DND-41 (cell line): ENCODE measurements at regions not wholly inside any gene's neighbourhood (a gene's known extent, or its start where the extent isn't known, plus 50 kb on each side); places are given as distances from the start of the nearest gene placed in this dataset.

Source experiments
- ATAC-seq: fragments of 200-7000 bp; cut with Tn5 transposase; 3 replicates; pipeline ENCODE4 v1.9.1; 2021; ENCODE audit warnings: low read depth; ENCODE audit not compliant: insufficient read depth
- DNase-seq: peaks from one replicate; pipeline ENCODE4 v3.0.0-alpha.2; 2020
- H2AFZ ChIP-seq: 2 replicates; pipeline ENCODE4 v1.6.0; 2012; ENCODE audit warnings: low read depth, low read length
- H3K27ac ChIP-seq: 2 replicates; pipeline ENCODE4 v1.5.1; 2012; ENCODE audit warnings: low read length, inconsistent platforms
- H3K27me3 ChIP-seq: fragments of 200-600 bp; sonication (generic); 2 replicates; pipeline ENCODE4 v1.6.0; 2012; ENCODE audit warnings: low read length, mild to moderate bottlenecking, inconsistent platforms; ENCODE audit not compliant: insufficient read depth, poor library complexity
- H3K36me3 ChIP-seq: 2 replicates; pipeline ENCODE4 v1.5.1; 2012; ENCODE audit warnings: low read length, inconsistent platforms; ENCODE audit not compliant: insufficient read depth
- H3K4me1 ChIP-seq: 2 replicates; pipeline ENCODE4 v1.5.1; 2012; ENCODE audit warnings: mild to moderate bottlenecking, low read length; ENCODE audit not compliant: insufficient read depth
- H3K4me2 ChIP-seq: 2 replicates; pipeline ENCODE4 v1.6.0; 2012; ENCODE audit warnings: mild to moderate bottlenecking, moderate library complexity, low read length, inconsistent platforms; ENCODE audit not compliant: insufficient read depth
- H3K4me3 ChIP-seq, 2 experiments: fragments of 200-600 bp in 1 of 2; shearing (Covaris generic) in 1 of 2; 2 replicates each; pipeline ENCODE4 v1.5.1; 2012 to 2016; ENCODE audit warnings: inconsistent platforms in 2 of 2, low read length in 2 of 2, mild to moderate bottlenecking in 2 of 2, low read depth in 1 of 2, moderate library complexity in 1 of 2
- H3K79me2 ChIP-seq: 2 replicates; pipeline ENCODE4 v1.6.0; 2012; ENCODE audit warnings: low read length, inconsistent platforms; ENCODE audit not compliant: insufficient read depth
- H3K9ac ChIP-seq: 2 replicates; pipeline ENCODE4 v1.6.0; 2012; ENCODE audit warnings: low read depth, mild to moderate bottlenecking, inconsistent platforms, low read length, moderate library complexity
- H3K9me3 ChIP-seq: 2 replicates; pipeline ENCODE4 v1.5.1; 2012; ENCODE audit warnings: low read length, moderate library complexity, mild to moderate bottlenecking, inconsistent platforms; ENCODE audit not compliant: insufficient read depth, severe bottlenecking
- H4K20me1 ChIP-seq: 2 replicates; pipeline ENCODE4 v1.6.0; 2012; ENCODE audit warnings: low read length; ENCODE audit not compliant: insufficient read depth
- EZH2 ChIP-seq: IDR thresholded peaks from 3 replicates; pipeline ENCODE4 v1.6.1; 2012; ENCODE audit warnings: borderline replicate concordance, low read depth, mild to moderate bottlenecking, moderate library complexity, low read length, inconsistent platforms; ENCODE audit not compliant: severe bottlenecking
- TF ChIP-seq, protein P1 (sequence below): IDR thresholded peaks from 2 replicates; pipeline ENCODE4 v1.5.1; 2012; ENCODE audit warnings: borderline replicate concordance, low read length, moderate library complexity, mild to moderate bottlenecking; ENCODE audit not compliant: poor library complexity, severe bottlenecking; ENCODE audit errors: extremely low read depth

DNA sequence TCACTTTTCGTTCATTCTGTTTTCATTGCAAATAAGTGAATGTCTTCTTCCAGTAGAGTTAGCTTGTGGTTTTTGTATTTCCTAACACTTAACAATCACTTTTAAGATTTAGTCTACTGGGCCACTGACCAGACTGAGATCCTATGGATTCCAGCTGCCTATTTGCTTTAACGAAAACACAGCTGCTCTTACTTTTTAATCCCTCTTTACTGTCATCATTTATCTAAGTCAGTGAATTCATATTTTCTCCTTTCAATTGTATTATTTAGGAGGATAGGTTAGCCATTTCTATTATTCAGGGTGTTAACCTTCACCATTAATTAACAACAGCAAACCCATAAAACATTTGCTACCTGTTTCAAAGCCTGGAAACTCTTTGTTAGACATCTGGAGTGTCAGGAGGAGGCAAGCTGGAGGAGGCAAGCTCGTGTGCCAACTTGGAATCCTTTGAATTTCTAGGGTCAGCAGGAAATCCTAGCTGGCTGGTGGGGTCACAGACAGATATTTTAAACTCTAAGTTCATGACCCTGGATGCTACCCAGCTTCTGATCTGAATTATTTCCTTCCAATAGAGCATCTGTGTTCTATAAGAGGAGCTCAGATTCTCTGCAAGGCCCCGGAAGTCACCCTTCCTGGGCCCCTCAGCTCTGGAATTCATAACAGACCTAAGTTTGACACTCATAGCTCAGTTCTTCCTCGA is 385.3 kb downstream of the RBM43 start:
- H3K4me2 ChIP-seq: no peak overlapping the region
- DNase-seq: no peak
- no peak overlapping the region for H3K4me3 ChIP-seq
- H3K36me3 ChIP-seq: no peaks in the 10 kb centered on the region
- no peak overlapping the region for H2AFZ ChIP-seq
- H3K4me1 ChIP-seq: peaks cover 21% of the 10 kb centered on the region
- H3K27ac ChIP-seq: no peak overlapping the region
- no peaks in the 10 kb centered on the region for H3K27me3 ChIP-seq
- no peaks in the 10 kb centered on the region for H3K79me2 ChIP-seq
- H3K9me3 ChIP-seq: peaks cover 3% of the 10 kb centered on the region
- no peak overlapping the region for H3K9ac ChIP-seq
- no peaks in the 10 kb centered on the region for H4K20me1 ChIP-seq
- ATAC-seq: no peak
- no peak for TF ChIP-seq EZH2
- TF ChIP-seq, protein P1, sequence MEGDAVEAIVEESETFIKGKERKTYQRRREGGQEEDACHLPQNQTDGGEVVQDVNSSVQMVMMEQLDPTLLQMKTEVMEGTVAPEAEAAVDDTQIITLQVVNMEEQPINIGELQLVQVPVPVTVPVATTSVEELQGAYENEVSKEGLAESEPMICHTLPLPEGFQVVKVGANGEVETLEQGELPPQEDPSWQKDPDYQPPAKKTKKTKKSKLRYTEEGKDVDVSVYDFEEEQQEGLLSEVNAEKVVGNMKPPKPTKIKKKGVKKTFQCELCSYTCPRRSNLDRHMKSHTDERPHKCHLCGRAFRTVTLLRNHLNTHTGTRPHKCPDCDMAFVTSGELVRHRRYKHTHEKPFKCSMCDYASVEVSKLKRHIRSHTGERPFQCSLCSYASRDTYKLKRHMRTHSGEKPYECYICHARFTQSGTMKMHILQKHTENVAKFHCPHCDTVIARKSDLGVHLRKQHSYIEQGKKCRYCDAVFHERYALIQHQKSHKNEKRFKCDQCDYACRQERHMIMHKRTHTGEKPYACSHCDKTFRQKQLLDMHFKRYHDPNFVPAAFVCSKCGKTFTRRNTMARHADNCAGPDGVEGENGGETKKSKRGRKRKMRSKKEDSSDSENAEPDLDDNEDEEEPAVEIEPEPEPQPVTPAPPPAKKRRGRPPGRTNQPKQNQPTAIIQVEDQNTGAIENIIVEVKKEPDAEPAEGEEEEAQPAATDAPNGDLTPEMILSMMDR: no peak

GRCh38 chr2:150873396-150873772 is 385.9 kb upstream of the RND3 start:
- ATAC-seq (peak; percentile 90), DNase-seq (peak; percentile 43)
- H3K27me3 ChIP-seq: no peaks in the 10 kb centered on the region
- H3K9ac ChIP-seq: no peak overlapping the region
- no peaks in the 10 kb centered on the region for H4K20me1 ChIP-seq
- H3K27ac ChIP-seq: peak overlapping the region; percentile 25; the same call in 1 of the 2 replicates
- H3K79me2 ChIP-seq: no peaks in the 10 kb centered on the region
- TF ChIP-seq, protein P1: no peak
- TF ChIP-seq EZH2: no peak
- H2AFZ ChIP-seq: 0 out of 2 replicates have a peak overlapping the region, but pooled peaks have one; percentile 23
- peaks cover 21% of the 10 kb centered on the region for H3K4me1 ChIP-seq
- no peaks in the 10 kb centered on the region for H3K36me3 ChIP-seq
- H3K9me3 ChIP-seq: peaks cover 3% of the 10 kb centered on the region
- no peak overlapping the region; the same call in 1 of the 2 replicates for H3K4me2 ChIP-seq
- no peak overlapping the region for H3K4me3 ChIP-seq

DNA sequence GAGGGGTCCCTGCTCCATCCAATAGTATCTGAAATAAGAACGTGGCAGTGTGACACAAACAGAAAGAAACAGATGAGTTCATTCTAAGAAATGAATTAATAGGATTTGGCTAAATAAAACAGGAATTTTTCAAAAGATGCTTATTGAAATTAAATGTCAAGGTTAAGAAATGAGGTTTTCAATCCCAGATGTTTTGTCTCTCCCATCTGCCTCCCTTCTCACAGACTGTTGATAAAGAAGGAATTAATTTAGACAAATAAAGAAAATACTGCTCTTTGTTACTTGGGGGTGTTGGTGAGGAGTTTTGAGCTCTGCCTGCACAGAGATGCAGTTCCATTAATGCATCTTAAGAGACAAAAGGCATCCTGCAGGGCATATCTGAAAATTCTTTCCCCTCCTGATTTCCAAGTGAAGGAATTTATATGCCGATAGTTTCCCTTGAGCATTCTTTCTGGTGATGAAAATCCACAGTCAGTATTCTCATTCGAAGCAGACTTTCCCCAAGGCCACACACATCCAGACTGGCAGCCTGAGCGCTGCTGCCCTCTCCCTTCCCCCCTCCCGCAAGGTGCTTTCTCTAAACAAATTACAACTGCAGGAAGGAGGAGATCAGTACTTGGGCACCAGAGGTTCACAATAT is 385.4 kb upstream of the RND3 start:
- TF ChIP-seq, protein P1: no peak
- no peak for TF ChIP-seq EZH2
- peaks cover 21% of the 10 kb centered on the region for H3K4me1 ChIP-seq
- no peak overlapping the region for H2AFZ ChIP-seq
- no peak for DNase-seq
- peak overlapping the region; percentile 20 for H3K27ac ChIP-seq
- no peaks in the 10 kb centered on the region for H3K79me2 ChIP-seq
- H3K9me3 ChIP-seq: no peaks in the 10 kb centered on the region
- no peaks in the 10 kb centered on the region for H3K36me3 ChIP-seq
- ATAC-seq: no peak
- no peaks in the 10 kb centered on the region for H3K27me3 ChIP-seq
- H3K9ac ChIP-seq: no peak overlapping the region
- no peak overlapping the region for H3K4me3 ChIP-seq
- peak overlapping the region; percentile 36; the same call in 1 of the 2 replicates for H3K4me2 ChIP-seq
- no peaks in the 10 kb centered on the region for H4K20me1 ChIP-seq

DNA sequence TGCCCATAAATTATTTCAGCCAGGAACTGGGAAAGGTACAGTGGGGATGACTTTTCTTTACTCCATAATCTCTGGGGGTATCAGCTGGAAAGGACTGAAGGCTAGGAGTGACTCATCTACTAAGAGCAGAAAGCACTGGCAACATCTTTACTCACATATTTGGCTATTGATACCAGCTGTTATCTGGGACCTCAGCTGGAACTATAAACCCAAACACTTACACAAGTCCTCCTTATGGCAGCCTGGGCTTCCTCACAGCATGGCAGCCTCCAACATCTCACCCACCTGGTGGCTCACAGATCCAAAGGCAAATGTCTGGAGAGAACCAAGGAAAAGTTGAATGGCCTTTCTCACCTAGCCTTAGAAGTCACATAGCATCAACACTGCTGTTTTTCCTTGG is 379.0 kb upstream of the RND3 start:
- no peaks in the 10 kb centered on the region for H3K79me2 ChIP-seq
- no peak overlapping the region for H3K9ac ChIP-seq
- H3K9me3 ChIP-seq: no peaks in the 10 kb centered on the region
- H3K36me3 ChIP-seq: no peaks in the 10 kb centered on the region
- H3K4me3 ChIP-seq: no peak overlapping the region
- no peak overlapping the region for H3K27ac ChIP-seq
- DNase-seq: no peak
- no peaks in the 10 kb centered on the region for H3K27me3 ChIP-seq
- no peaks in the 10 kb centered on the region for H4K20me1 ChIP-seq
- H3K4me2 ChIP-seq: no peak overlapping the region
- no peak for TF ChIP-seq EZH2
- TF ChIP-seq, protein P1: no peak
- H3K4me1 ChIP-seq: no peaks in the 10 kb centered on the region
- no peak overlapping the region for H2AFZ ChIP-seq
- no peak for ATAC-seq
